RWPE2 (cell line): ENCODE measurements at regions not wholly inside any gene's neighbourhood (a gene's known extent, or its start where the extent isn't known, plus 50 kb on each side); places are given as distances from the start of the nearest gene placed in this dataset.

ENCODE experiments used
- ATAC-seq: fragments of 200-7000 bp; cut with Tn5 transposase; 3 replicates; pipeline ENCODE4 v1.9.1; 2021; ENCODE audit warnings: low read depth
- DNase-seq: peaks from one replicate; pipeline ENCODE4 v3.0.0-alpha.2; 2020; ENCODE audit warnings: low spot score
- H3K27ac ChIP-seq: fragments of 450-650 bp; 2 replicates; pipeline ENCODE4 v1.5.1; 2017; ENCODE audit warnings: mild to moderate bottlenecking; ENCODE audit not compliant: poor library complexity, severe bottlenecking
- H3K27me3 ChIP-seq: fragments of 250-450 bp; sonication (Bioruptor Pico); 2 replicates; pipeline ENCODE4 v1.5.1; 2021; ENCODE audit warnings: mild to moderate bottlenecking, moderate library complexity; ENCODE audit not compliant: insufficient read depth, poor library complexity, severe bottlenecking
- H3K36me3 ChIP-seq: fragments of 250-450 bp; sonication (Bioruptor Pico); 2 replicates; pipeline ENCODE4 v1.5.1; 2020; ENCODE audit warnings: low read depth, mild to moderate bottlenecking, moderate library complexity
- H3K4me1 ChIP-seq: fragments of 250-450 bp; sonication (Bioruptor Pico); 2 replicates; pipeline ENCODE4 v1.5.1; 2021; ENCODE audit warnings: mild to moderate bottlenecking, moderate library complexity; ENCODE audit not compliant: insufficient read depth, poor library complexity, severe bottlenecking
- H3K4me3 ChIP-seq: fragments of 250-450 bp; sonication (Bioruptor Pico); 2 replicates; pipeline ENCODE4 v1.5.1; 2021; ENCODE audit warnings: mild to moderate bottlenecking, moderate library complexity; ENCODE audit not compliant: severe bottlenecking
- H3K9me3 ChIP-seq: fragments of 250-450 bp; sonication (Bioruptor Pico); 2 replicates; pipeline ENCODE4 v1.5.1; 2021; ENCODE audit warnings: mild to moderate bottlenecking, moderate library complexity; ENCODE audit not compliant: severe bottlenecking
- CTCF ChIP-seq: fragments of 450-650 bp; IDR thresholded peaks from one replicate; pipeline ENCODE4 v1.5.1; 2017; ENCODE audit warnings: mild to moderate bottlenecking, moderate library complexity; ENCODE audit not compliant: poor library complexity, severe bottlenecking

- DNase-seq, result peak; percentile 48
- Histone ChIP-seq H3K27me3 (peaks cover 8% of the 10 kb centered on the region), H3K27ac (no peak overlapping the region), H3K36me3 (no peaks in the 10 kb centered on the region), H3K9me3 (no peaks in the 10 kb centered on the region), H3K4me3 (no peak overlapping the region), H3K4me1 (no peaks in the 10 kb centered on the region)
- ATAC-seq, result peak; percentile 48
- TF ChIP-seq CTCF, result no peak
These were observed 287.4 kb upstream of the IRX4 start for GRCh38 chr5:2169850-2170760.

- no peaks in the 10 kb centered on the region for H3K36me3 ChIP-seq
- DNase-seq, result no peak
These were observed 286.7 kb upstream of the IRX4 start for GRCh38 chr5:2169430-2169808.

GRCh38 chr5:2168601-2169429, 286.1 kb upstream of the IRX4 start:
- no peaks in the 10 kb centered on the region for H3K9me3 ChIP-seq
- H3K36me3 ChIP-seq, result no peaks in the 10 kb centered on the region
- ATAC-seq (no peak), DNase-seq (no peak)
- H3K4me1 ChIP-seq, result no peaks in the 10 kb centered on the region
- no peak for TF ChIP-seq CTCF
- H3K27ac ChIP-seq, result no peak overlapping the region
- H3K4me3 ChIP-seq, result no peak overlapping the region
- peaks cover 11% of the 10 kb centered on the region for H3K27me3 ChIP-seq

More at GRCh38 chr5:2169430-2169808, 286.7 kb upstream of the IRX4 start:
- no peak for ATAC-seq
- no peaks in the 10 kb centered on the region for H3K9me3 ChIP-seq
- H3K27me3 ChIP-seq, result peaks cover 7% of the 10 kb centered on the region
- H3K4me1 ChIP-seq, result no peaks in the 10 kb centered on the region
- no peak overlapping the region for H3K4me3 ChIP-seq
- no peak overlapping the region for H3K27ac ChIP-seq
- TF ChIP-seq CTCF, result no peak

- H3K4me3 ChIP-seq, result no peak overlapping the region
- ATAC-seq (no peak), DNase-seq (no peak)
- no peaks in the 10 kb centered on the region for H3K36me3 ChIP-seq
- H3K4me1 ChIP-seq, result no peaks in the 10 kb centered on the region
- no peak for TF ChIP-seq CTCF
- no peak overlapping the region for H3K27ac ChIP-seq
- H3K9me3 ChIP-seq, result no peaks in the 10 kb centered on the region
- peaks cover 11% of the 10 kb centered on the region for H3K27me3 ChIP-seq
These were observed 284.9 kb upstream of the IRX4 start for GRCh38 chr5:2167671-2168070.
